KBM-7 (cell line): ENCODE measurements at regions not wholly inside any gene's neighbourhood (a gene's known extent, or its start where the extent isn't known, plus 50 kb on each side); places are given as distances from the start of the nearest gene placed in this dataset.

Source experiments
- DNase-seq: peaks from one replicate; pipeline ENCODE4 v3.0.0-alpha.2; 2015
- in situ Hi-C: fragments of 300-500 bp; cut with MboI; formaldehyde crosslinking; loops from 2 replicates; pipeline ENCODE4 v1.14.3; 2020; ENCODE audit warnings: low sequenced_read_pairs, low pct_unique_long_range_greater_than_20kb, mixed read lengths

DNA sequence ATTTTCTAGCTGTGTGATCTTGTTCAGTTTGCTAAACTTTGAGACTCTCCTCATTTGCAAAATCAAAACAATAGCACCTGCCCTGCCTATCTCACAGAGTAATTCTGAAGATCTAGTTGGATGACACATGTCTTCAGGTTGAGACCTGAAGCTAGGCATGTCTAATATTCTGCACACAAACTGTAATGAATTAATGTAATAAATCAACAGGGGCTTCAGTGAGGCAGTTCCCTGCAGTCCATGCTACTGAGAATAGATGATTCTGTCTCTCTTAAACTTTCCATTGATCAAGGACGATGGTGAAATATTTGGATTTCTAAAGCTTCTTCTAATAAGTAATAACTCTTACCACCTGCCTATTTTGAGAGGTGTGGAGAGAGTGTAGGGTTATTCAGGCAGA lies 268.1 kb upstream of the TMTC4 start:
- in situ Hi-C loops, result no loop called here
- DNase-seq, result no peak

DNA sequence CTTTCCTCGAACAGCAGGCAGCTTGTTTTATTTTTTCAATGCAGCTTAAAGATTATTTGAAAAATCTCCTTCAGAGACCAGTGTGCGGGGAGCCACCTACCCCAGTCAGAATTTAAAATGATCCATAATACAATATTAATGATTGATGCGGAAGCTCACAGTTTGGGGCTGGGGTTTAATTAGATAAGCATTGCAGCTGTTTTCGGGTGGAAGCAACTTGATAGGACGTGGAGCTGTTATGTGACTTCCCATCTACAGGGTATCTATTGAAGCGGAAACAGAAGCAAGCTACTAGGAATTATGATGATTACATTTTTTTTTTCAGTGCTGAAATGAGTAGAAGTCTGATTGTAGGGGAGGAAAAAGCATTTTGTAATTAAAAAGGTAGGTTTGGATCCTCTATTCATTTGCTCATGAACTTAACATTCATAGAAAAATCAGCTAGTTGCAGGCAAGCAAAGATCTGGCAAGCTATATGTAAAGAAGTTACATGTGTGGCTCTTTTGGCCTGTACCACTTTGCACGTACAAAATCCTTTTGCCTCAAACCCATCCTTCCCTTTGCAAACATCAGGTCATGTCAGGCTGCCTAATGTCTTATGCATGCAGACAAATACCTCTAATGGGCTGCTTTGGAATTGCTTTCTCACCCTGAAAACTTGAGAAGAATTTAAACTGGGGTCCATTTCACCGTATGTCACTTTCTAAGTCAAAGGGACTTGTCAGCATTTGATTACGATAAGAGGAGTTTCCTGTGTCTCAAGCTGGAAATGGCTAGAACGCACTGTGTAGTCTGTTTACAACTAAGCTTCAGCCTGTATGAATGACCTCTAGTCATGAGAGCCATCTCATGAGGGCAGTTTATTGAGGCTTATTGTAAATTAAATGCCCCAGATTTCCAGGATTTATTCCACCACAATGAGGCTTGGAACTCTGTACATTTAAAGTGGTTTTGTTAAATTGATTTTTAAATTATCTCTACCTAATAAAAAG lies 267.1 kb upstream of the TMTC4 start:
- no peak for DNase-seq
- in situ Hi-C loops, result no loop called here

DNA sequence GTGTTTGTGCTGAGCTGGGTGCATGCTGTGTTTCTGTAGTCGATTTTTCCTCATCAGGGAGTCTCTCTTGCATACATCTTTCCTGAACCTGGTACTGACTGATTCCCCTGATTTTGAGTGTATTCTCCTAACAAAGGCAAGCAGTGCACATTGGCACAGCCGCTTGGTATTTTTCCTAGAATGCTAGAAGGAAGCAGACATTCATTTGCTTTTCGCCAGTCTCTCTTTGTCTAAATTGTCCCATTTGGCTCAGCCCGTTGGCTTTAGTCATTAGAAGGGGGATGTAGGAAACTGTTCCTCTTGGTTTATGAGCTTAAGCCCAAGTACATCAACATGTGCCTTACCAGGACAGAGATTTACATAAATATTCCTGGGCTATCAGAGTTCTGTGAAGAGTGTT lies 266.1 kb upstream of the TMTC4 start:
- in situ Hi-C loops, result no loop called here
- no peak for DNase-seq

DNA sequence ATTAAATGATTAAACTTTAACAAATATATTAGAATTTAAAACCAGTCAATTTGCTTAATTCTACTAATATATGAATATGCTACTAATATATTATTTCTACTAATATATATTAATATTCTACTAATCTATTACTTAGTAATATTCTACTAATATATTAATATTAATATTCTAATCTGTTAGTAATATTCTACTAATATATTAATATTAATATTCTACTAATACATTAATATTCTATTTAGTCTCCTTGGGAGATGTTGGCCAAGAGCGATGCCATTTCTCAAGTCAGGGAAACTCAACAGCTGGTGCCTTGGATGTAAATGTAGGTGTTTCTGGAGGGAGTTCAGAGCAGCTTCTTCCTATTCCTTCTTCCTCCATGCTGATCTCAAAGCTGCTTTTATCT lies 259.2 kb upstream of the TMTC4 start:
- in situ Hi-C loops, result no loop called here
- DNase-seq, result no peak

DNA sequence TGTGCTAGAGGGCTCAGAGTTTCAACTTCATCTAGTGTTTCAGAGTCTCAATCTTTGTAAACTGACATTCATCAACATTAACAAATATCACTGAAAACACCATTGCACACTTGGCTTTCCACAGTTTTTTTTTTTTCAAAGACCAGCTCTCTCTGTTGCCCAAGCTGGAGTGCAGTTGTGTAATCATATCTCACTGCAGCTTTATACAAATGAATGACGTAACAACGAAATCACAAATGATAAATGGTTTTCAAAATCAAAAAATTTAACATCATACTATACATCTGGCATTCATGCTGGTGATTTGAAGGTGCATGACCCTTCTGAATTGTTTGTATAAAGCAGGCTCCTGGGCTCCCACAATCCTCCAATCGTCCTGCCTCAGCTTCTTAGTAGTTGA lies 248.0 kb upstream of the TMTC4 start:
- DNase-seq, result no peak
- in situ Hi-C loops, result no loop called here

DNA sequence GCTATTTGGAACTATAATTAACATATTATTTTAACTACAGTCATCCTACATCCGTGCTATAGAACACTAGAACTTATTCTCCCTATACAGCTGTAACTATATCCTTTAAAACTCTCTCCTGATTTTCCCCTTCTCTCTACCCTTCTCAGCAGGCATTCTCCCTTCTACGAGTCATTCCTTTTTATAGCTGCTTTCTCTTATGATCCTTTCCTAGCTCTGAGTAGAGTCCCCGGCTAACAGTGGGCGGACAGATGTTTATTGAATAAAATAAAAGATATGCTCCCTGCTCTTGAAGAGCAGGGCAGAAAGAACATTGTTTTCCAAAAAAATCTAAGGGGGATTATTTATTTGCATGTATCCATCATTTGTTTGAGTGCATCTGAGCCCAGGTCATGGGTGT lies 246.5 kb upstream of the TMTC4 start:
- in situ Hi-C loops, result no loop called here
- DNase-seq, result no peak

DNA sequence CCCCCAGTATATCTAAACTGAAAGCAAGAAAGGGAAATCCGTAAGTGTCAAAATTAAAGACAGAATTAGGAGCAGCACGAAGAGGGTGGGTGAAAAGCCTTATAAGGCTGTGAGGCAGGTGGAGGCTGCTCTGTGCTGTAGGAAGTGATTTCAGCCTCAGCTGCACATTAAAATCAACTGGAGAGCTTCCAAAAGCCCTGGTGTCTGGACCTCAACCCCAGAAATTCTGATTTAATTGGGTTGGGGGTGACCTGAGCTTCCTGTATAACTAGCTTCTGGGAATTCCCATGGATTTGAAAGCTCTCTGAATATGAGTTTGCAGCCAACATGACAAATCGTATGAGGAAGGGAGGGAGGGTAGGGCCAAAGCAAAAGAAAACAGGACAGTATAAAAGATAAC lies 242.4 kb upstream of the TMTC4 start:
- in situ Hi-C loops, result no loop called here

DNA sequence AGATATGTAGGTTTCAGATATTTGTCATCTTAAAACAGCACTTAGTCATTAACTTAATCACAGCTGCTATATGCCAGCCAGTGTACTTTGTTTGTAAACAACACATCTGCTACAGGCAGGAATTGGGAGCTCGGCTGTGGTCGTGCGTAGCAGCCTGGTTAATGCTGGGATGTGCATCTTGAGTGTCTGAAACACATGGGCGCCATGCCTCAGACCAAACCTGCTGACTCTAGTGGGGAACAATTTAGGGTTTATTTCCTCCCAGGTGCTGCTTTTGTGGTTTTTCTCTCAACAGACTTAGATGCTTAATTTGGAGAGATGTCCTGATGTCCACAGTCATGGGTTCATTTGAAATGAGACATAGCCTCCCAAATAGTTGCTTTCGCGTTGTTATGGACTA lies 238.5 kb upstream of the TMTC4 start:
- in situ Hi-C loops, result no loop called here
- DNase-seq, result no peak

More for the DNA sequence above, 242.4 kb upstream of the TMTC4 start:
- DNase-seq, result no peak

DNA sequence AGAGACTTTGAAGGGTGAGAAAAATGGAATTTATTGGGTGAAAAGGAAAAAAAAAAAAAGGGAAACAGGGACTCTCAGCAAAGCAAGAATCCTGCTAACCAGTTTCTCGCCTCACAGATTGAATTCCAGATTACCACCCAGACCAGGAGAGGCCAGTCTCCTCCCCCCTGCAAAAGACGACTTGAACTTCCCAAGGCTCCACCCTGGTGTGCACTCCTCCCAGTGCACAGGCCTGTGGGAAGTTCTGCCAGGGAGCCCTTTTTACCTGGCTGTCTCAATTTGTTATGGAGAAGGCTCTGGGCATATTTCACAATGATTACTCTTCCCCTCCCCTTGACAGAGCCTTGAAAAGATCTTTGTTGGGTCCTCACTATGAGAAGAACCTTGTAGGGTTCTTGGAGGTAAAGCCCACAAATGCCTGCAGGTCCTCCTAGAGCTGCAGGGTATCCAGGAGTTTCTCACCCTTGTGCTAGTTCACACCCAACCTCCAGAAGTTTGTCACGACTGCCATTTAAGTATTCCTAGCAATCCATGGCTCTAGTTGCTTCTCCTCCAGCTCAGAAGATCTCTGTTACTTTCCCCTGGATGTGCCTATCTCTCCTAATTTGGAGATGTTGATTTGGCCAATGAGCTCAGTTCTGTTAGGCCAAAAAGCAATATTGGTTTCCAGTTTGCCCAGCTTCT lies 229.8 kb upstream of the TMTC4 start:
- DNase-seq, result no peak
- in situ Hi-C loops, result no loop called here

DNA sequence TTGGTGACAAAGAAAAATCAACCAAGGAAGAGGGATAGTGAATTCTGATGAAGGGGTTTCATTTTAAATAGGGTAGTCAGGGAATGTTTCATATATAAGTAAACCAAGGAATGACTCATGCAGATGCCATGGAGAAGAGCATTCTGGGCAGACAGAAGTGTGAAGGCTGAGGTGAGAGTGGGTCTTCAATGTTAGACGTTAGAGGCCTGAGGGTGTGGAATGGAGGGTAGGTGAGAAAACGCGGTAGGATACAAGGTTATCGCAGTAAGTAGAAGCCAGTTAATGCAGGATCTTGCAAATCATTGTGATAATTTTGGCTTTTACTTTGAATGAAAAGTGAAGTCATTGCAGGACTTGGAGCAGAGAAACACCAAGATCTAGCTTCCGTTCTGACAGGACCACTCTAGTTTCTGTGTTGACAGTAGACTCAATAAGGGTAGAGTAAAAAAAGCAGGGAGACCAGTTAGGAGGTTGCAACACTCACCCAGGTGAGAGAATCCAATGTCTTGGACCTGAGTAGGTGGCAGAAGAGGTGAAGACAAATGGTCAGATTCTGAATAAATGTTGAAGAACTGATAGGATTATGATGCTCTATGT lies 225.2 kb upstream of the TMTC4 start:
- in situ Hi-C loops, result no loop called here
- DNase-seq, result no peak

DNA sequence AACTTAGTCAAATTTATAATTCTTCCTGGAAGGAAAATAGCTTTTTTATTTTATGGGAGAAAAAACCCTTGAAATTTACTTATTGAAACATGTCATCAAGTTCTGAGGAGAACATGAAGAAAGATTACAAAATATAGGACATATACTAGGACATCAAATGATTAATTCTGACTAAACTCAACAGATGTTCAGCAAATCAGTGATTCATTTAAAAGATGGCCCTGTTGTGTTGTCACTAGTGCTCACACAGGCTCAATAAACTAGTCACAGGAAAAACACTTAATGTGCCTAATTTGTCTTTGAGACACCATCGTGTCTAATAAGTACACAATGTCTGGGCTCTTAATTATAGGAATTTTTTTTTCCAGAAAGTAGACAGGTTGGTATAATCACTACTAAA lies 223.8 kb upstream of the TMTC4 start:
- DNase-seq, result no peak
- in situ Hi-C loops, result no loop called here

DNA sequence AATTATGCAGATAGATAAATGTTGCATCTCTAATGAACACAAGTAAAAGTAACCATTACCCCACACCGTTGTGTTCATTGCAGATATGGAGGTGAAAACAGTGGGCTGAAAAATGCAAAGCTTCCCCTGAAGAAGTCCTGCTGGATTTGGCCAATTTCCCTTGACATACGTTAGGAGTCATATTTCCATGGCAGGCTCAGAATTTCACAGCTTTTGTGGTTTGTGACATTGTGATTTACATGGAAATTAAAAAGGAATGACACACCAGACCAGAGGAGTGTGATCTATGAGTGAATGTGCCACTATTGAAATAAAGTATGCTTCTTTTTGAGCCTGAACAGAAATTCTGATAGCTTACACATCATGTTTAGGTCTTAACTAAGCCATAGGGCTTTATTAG lies 221.1 kb upstream of the TMTC4 start:
- in situ Hi-C loops, result no loop called here
- DNase-seq, result no peak

DNA sequence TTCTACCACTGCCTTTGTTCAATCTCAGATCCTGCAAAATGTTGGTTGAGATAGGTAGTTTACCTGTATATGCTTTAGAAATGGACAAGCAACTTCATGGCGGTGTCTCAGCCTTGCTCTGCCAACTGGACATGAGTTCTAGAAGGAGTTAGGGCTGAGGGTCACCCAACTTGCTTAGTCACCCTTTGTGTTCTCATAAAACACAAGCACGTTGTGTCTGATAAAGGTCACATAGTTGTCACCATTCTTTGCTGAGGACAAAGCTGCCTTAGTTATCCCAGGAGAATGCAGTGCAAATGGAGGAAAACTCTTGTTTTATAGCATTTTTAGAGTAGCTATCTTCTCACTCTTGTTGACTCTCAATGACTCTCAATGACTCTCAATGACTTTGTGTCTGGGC lies 218.4 kb upstream of the TMTC4 start:
- DNase-seq, result no peak

DNA sequence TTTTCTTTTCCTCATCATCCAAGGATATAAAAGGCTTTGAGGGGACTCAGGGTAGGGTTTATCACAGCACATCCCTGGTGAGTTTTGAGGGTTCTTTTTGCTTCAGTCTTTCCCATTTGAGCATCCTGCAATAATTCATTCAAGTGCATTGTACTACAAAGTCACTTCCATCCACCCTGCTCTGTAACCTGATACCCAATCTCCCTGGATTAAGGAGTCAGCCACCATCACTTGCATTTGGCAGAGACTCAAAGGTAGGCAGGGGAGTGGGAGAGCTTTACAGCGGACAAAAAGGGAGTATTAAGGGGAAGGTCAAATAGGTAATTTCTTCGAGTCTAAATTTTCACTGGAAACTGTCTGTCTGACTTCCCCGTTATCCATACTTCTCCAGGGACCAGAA lies 216.1 kb upstream of the TMTC4 start:
- in situ Hi-C loops, result no loop called here
- DNase-seq, result no peak

More for the DNA sequence above, 218.4 kb upstream of the TMTC4 start:
- in situ Hi-C loops, result no loop called here

DNA sequence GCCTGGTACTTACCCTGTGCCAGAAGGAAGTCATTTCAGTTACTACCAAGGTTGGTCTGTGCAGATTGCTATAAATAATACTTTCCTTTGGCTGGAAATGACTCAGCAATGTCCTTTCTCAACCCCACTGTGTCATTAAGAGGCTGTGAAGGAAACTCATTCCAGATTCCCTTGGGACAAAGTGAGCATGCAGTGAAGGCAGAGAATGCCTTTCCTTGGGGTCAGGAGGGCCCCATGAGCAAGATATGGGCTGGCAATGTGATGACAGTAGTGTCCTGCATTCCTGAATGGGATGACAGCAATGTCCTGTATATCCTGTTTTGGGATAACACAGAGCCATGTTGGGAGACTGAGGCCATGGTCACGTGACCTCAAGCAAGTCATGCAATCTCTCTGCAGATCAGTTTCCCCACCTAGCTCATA lies 213.1 kb upstream of the TMTC4 start:
- in situ Hi-C loops, result no loop called here
- DNase-seq, result no peak

DNA sequence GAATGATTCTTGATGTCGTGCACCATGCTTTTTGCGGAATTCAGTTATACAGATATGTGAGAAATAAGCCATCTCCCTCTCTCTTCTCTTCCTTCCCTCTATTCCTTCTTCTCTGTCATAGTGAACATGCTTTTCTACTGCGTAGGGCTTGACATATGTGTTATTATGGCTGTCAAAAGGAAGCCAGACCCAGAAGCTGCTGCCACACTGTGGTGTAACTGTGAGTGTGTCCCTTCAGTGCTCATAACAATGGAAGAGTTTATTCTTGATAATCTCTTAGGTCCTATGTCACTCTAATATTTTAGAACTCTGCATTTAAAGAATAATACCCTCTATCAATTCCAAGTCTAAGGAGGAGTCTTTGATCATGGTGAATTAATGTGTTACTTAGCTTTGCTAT lies 208.9 kb upstream of the TMTC4 start:
- no peak for DNase-seq
- in situ Hi-C loops, result no loop called here

DNA sequence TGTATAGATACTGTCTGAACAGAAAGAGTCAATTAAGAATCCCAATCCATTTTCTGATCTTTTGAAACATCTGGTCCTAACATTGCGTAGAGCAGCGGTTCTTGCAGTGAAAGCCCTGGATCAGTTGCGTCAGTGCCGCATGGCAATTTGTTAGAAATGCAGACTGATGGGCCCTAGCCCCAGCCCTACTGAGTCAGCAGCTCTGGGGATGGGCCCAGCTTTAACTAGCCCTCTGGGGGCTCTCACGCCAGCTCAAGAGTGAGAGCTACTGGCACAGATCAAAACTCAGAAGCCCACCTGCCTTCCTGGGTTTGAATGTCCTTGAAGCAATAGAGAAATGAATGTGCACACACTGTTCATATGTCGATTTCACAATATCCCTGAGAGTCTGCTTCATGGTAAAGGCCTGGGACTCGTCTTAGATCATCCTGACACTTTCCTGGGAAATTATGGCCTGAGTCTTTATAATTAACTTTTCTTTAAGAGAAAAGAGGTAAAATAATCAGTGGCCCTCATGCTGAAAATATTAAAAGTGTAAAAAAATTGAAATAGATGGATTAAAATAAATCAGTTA lies 206.8 kb upstream of the TMTC4 start:
- no peak for DNase-seq
- in situ Hi-C loops, result no loop called here

DNA sequence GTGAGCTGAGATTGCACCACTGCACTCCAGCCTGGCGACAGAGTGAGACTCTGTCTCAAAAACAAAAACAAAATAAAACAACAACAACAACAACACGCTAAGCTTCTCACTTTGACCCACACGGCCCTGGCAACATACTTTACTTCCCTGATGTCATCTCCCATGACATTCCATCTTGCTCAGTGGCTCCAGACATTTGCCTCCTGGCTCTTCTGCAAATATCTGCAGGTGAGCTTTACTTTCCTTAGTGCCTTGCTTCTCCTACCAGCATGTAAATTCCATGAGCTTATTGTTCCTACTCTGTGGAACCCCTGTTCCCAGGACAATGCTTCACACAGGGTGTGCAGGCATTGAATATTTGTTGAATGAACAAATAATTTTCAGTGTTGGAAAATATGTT lies 205.6 kb upstream of the TMTC4 start:
- in situ Hi-C loops, result no loop called here
- no peak for DNase-seq

DNA sequence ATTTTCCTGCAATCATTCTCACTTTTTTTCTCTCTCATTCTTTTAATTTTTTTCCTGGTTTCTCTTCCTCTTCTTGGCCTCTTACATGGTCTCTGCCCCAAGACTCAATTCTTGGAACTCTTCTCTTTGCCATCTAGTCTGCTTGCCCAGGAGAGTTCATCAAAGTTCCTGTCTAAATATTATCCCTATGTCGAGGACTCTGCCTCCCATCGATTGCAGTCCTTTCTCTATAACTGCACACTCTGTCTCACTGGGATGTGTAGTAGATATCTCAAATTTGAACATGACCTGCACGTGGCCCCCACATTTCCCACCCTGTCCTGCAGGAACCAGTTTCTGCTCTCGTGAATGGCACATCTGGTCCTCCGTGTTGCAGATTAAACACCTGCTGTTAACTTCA lies 204.7 kb upstream of the TMTC4 start:
- in situ Hi-C loops, result no loop called here

DNA sequence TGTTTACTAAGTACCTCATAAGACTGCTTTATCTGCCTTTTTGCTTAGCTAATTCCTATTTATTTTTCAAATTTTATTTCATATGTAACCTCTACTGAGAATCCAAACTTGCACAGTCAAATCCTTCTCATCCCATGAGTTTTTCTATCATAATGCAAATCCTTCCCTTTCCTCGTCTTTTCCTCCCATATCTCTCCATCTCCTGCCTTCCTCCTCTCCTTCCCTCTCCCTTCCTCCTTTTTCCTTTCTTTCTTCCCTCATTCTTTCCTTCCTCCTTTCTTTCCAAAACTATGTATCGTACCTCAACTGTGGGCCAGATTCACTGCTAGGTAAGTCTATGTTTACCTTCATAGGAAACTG lies 201.4 kb upstream of the TMTC4 start:
- DNase-seq, result no peak
- in situ Hi-C loops, result no loop called here

More for the DNA sequence above, 204.7 kb upstream of the TMTC4 start:
- no peak for DNase-seq
